ENCODE measurements at regions not wholly inside any gene's neighbourhood (a gene's known extent, or its start where the extent isn't known, plus 50 kb on each side); places are given as distances from the start of the nearest gene placed in this dataset.
"Not testable (repeated sequence)": the region's sequence is repeated elsewhere in the genome, so short reads cannot be mapped to it uniquely, and the experiment has no call there.

GRCh38 chr10:113498997-113499396, 53.9 kb upstream of the HABP2 start:
- Mint-ChIP-seq H3K36me3 (ENCODE audit: low read depth, unreplicated experiment) (peaks cover 4% of the 10 kb centered on the region), H3K9me3 (ENCODE audit: unreplicated experiment) (no peaks in the 10 kb centered on the region), H3K27ac (ENCODE audit: unreplicated experiment) (no peak overlapping the region), H3K27me3 (ENCODE audit: unreplicated experiment) (peaks cover 5% of the 10 kb centered on the region), H3K4me1 (ENCODE audit: unreplicated experiment) (peaks cover 5% of the 10 kb centered on the region), H3K4me3 (ENCODE audit: unreplicated experiment) (no peak overlapping the region)
- no peak for DNase-seq (ENCODE audit: low spot score)
- TF ChIP-seq CTCF (IDR thresholded peaks at IDR 0.05; ENCODE audit: unreplicated experiment) = no peak

DNA sequence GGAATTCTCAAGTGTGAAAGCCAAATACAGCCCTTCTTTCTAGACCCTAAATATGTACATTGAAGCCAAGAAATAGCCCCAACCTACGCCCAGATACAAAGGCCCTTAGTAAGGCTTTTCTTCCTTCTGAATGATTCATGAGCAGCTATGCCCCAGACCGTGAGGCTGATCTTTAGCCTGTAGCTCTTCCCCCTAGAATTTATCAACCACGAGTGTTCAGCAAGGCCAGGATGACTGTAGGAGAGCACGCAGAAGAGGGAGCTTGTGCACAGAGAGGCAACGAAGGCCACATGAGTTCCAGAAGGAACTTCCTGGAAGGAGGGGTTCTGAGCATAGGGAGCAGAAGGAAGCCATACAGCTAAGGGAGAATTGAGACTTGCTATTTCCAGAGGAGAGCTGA, 53.0 kb upstream of the HABP2 start:
- Mint-ChIP-seq H3K9me3 (ENCODE audit: unreplicated experiment) (no peaks in the 10 kb centered on the region), H3K27me3 (ENCODE audit: unreplicated experiment) (peaks cover 5% of the 10 kb centered on the region), H3K36me3 (ENCODE audit: low read depth, unreplicated experiment) (peaks cover 4% of the 10 kb centered on the region), H3K27ac (ENCODE audit: unreplicated experiment) (no peak overlapping the region), H3K4me3 (ENCODE audit: unreplicated experiment) (no peak overlapping the region), H3K4me1 (ENCODE audit: unreplicated experiment) (peaks cover 5% of the 10 kb centered on the region)
- DNase-seq (ENCODE audit: low spot score) = no peak
- no peak for TF ChIP-seq CTCF (IDR thresholded peaks at IDR 0.05; ENCODE audit: unreplicated experiment)

DNA sequence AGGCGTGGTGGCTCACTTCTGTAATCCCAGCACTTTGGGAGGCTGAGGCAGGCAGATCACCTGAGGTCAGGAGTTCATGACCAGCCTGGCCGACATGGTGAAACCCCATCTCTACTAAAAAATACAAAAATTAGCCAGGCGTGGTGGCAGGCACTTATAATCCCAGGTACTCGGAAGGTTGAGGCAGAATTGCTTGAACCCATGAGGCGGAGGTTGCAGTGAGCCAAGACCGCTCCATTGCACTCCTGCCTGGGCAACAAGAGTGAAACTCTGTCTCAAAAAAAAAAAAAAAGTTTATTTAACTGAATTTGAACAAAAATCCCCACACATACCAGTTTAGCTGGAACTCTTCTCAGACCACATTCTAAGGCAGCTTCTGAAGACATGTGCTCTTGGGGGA, 51.8 kb upstream of the HABP2 start:
- not testable (repeated sequence) for DNase-seq (ENCODE audit: low spot score); H3K4me3 Mint-ChIP-seq (ENCODE audit: unreplicated experiment); H3K9me3 Mint-ChIP-seq (ENCODE audit: unreplicated experiment); H3K27ac Mint-ChIP-seq (ENCODE audit: unreplicated experiment); H3K36me3 Mint-ChIP-seq (ENCODE audit: low read depth, unreplicated experiment); H3K27me3 Mint-ChIP-seq (ENCODE audit: unreplicated experiment); H3K4me1 Mint-ChIP-seq (ENCODE audit: unreplicated experiment)
